ENCODE measurements at regions not wholly inside any gene's neighbourhood (a gene's known extent, or its start where the extent isn't known, plus 50 kb on each side); places are given as distances from the start of the nearest gene placed in this dataset.

DNA sequence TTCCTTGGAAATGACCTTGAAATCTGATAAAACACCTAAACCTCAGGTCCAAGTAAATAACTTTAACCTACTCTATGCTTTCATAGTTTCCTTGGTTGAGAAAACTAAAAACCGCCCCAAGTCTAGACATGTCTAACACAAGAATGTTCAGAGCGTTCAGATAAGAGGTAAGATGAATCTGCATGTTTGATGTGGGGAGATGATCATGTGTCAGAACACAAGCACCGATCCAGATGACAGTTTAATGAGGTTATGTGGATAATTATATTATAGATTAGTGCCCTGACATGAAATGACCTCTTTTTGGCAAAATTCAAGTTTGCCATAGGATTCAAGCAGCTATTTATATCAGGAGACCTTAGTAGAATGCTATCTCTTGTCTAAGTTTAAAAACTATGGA, 729.8 kb upstream of the SOX11 start:
- Histone ChIP-seq H3K4me3 (replicated peaks in 1 of 2; ENCODE audit: low read depth in 1 of 2, low read length in 2 of 2) (no peak overlapping the region), H4K20me1 (ENCODE audit: insufficient read depth) (no peaks in the 10 kb centered on the region), H2AFZ (ENCODE audit: low read depth, low read length, poor library complexity, severe bottlenecking) (no peak overlapping the region), H3K4me2 (ENCODE audit: low read length) (no peak overlapping the region), H3K9ac (ENCODE audit: low read length) (no peak overlapping the region), H3K4me1 (ENCODE audit: control insufficient read depth in 1 of 2, insufficient read depth in 2 of 2, low read length in 2 of 2) (no peaks in the 10 kb centered on the region), H3K9me3 (ENCODE audit: control insufficient read depth in 1 of 2, insufficient read depth in 1 of 2, low read depth in 1 of 2, low read length in 2 of 2) (peaks cover 22% of the 10 kb centered on the region in 2 experiments; a peak in 2 of 4 replicates), H3K9me2 (ENCODE audit: insufficient read depth) (no peaks in the 10 kb centered on the region), H3K27ac (ENCODE audit: low read depth, low read length) (no peak overlapping the region), H3K27me3 (ENCODE audit: insufficient read depth, low read length) (no peaks in the 10 kb centered on the region), H3K36me3 (ENCODE audit: control insufficient read depth in 1 of 2, insufficient read depth in 2 of 2, low read length in 2 of 2) (no peaks in the 10 kb centered on the region), H3K79me2 (ENCODE audit: insufficient read depth, low read length) (no peaks in the 10 kb centered on the region)
- CTCF ChIA-PET = no interaction called here
- RAD21 ChIA-PET (ENCODE audit: low non-redundant PET in 1 of 2, low total read pairs in 2 of 2, uncharacterized antibody in 2 of 2, unreplicated experiment in 2 of 2) = no interaction called here
- intact Hi-C loops (cut with micrococcal nuclease) = no loop called here
- ATAC-seq = no peak
- no peak for DNase-seq (ENCODE audit: low read depth, low spot score)
- POLR2A ChIA-PET = no interaction called here
- BruUV-seq (replicated peaks) = no TSS peak
- TF ChIP-seq EZH2phosphoT487 (IDR thresholded peaks at IDR 0.05; ENCODE audit: borderline replicate concordance) (no peak), POLR2A (IDR thresholded peaks at IDR 0.05; ENCODE audit: borderline replicate concordance, extremely low read depth, insufficient read depth, insufficient read length) (no peak), POLR2AphosphoS5 (IDR thresholded peaks at IDR 0.05; ENCODE audit: low read depth, low read length) (no peak), YY1 (IDR thresholded peaks at IDR 0.05; ENCODE audit: extremely low read depth, insufficient replicate concordance, low read depth, low read length) (no peak), SRF (IDR thresholded peaks at IDR 0.05; ENCODE audit: low read depth) (no peak), ELF1 (IDR thresholded peaks at IDR 0.05; ENCODE audit: borderline replicate concordance, low read depth) (no peak), FOSL1 (IDR thresholded peaks at IDR 0.05; ENCODE audit: low read depth) (no peak), SP1 (IDR thresholded peaks at IDR 0.05; ENCODE audit: low read depth) (no peak), CEBPB (IDR thresholded peaks at IDR 0.05; ENCODE audit: low read depth) (no peak), ZFX (IDR thresholded peaks at IDR 0.05) (no peak), CBX3 (IDR thresholded peaks at IDR 0.05; ENCODE audit: low read depth) (no peak), SIN3A (IDR thresholded peaks at IDR 0.05; ENCODE audit: low read depth) (no peak), JUND (IDR thresholded peaks at IDR 0.05) (no peak)
- TF ChIP-seq, protein P1, sequence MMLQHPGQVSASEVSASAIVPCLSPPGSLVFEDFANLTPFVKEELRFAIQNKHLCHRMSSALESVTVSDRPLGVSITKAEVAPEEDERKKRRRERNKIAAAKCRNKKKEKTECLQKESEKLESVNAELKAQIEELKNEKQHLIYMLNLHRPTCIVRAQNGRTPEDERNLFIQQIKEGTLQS (IDR thresholded peaks at IDR 0.05) = no peak
- TF ChIP-seq, protein P2, sequence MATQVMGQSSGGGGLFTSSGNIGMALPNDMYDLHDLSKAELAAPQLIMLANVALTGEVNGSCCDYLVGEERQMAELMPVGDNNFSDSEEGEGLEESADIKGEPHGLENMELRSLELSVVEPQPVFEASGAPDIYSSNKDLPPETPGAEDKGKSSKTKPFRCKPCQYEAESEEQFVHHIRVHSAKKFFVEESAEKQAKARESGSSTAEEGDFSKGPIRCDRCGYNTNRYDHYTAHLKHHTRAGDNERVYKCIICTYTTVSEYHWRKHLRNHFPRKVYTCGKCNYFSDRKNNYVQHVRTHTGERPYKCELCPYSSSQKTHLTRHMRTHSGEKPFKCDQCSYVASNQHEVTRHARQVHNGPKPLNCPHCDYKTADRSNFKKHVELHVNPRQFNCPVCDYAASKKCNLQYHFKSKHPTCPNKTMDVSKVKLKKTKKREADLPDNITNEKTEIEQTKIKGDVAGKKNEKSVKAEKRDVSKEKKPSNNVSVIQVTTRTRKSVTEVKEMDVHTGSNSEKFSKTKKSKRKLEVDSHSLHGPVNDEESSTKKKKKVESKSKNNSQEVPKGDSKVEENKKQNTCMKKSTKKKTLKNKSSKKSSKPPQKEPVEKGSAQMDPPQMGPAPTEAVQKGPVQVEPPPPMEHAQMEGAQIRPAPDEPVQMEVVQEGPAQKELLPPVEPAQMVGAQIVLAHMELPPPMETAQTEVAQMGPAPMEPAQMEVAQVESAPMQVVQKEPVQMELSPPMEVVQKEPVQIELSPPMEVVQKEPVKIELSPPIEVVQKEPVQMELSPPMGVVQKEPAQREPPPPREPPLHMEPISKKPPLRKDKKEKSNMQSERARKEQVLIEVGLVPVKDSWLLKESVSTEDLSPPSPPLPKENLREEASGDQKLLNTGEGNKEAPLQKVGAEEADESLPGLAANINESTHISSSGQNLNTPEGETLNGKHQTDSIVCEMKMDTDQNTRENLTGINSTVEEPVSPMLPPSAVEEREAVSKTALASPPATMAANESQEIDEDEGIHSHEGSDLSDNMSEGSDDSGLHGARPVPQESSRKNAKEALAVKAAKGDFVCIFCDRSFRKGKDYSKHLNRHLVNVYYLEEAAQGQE (IDR thresholded peaks at IDR 0.05; ENCODE audit: low read depth) = no peak
